Ishikawa (cell line): ENCODE measurements at regions not wholly inside any gene's neighbourhood (a gene's known extent, or its start where the extent isn't known, plus 50 kb on each side); places are given as distances from the start of the nearest gene placed in this dataset.

Experiments used
- CEBPB ChIP-seq: IDR thresholded peaks from 2 replicates; pipeline ENCODE4 v1.6.1; 2012
- CREB1 ChIP-seq: IDR thresholded peaks from 2 replicates; pipeline ENCODE4 v1.6.1; 2012; ENCODE audit warnings: low read depth
- EGR1 ChIP-seq: IDR thresholded peaks from 2 replicates; pipeline ENCODE4 v1.6.1; 2012
- EP300 ChIP-seq: IDR thresholded peaks from 2 replicates; pipeline ENCODE4 v1.6.1; 2012; ENCODE audit warnings: borderline replicate concordance
- FOXM1 ChIP-seq: IDR thresholded peaks from 2 replicates; pipeline ENCODE4 v1.6.1; 2012; ENCODE audit warnings: low read depth, borderline replicate concordance
- NFIC ChIP-seq: IDR thresholded peaks from 2 replicates; pipeline ENCODE4 v1.6.1; 2012
- RAD21 ChIP-seq: IDR thresholded peaks from 2 replicates; pipeline ENCODE4 v1.6.1; 2012; ENCODE audit warnings: low read depth
- REST ChIP-seq: IDR thresholded peaks from 2 replicates; pipeline ENCODE4 v1.6.1; 2012; ENCODE audit warnings: low read depth, mild to moderate bottlenecking
- TAF1 ChIP-seq: IDR thresholded peaks from 2 replicates; pipeline ENCODE4 v1.6.1; 2012; ENCODE audit warnings: low read depth, mild to moderate bottlenecking
- TCF12 ChIP-seq: IDR thresholded peaks from 2 replicates; pipeline ENCODE4 v1.6.1; 2012; ENCODE audit warnings: low read depth
- TEAD4 ChIP-seq: IDR thresholded peaks from 2 replicates; pipeline ENCODE4 v1.6.1; 2012
- USF1 ChIP-seq: IDR thresholded peaks from 2 replicates; pipeline ENCODE4 v1.6.1; 2012
- YY1 ChIP-seq: IDR thresholded peaks from 2 replicates; pipeline ENCODE4 v1.6.1; 2012; ENCODE audit warnings: low read depth
- ZBTB7A ChIP-seq: IDR thresholded peaks from 2 replicates; pipeline ENCODE4 v1.6.1; 2012; ENCODE audit warnings: low read depth
- TF ChIP-seq, protein P1 (sequence below): IDR thresholded peaks from 2 replicates; pipeline ENCODE4 v1.6.1; 2012

DNA sequence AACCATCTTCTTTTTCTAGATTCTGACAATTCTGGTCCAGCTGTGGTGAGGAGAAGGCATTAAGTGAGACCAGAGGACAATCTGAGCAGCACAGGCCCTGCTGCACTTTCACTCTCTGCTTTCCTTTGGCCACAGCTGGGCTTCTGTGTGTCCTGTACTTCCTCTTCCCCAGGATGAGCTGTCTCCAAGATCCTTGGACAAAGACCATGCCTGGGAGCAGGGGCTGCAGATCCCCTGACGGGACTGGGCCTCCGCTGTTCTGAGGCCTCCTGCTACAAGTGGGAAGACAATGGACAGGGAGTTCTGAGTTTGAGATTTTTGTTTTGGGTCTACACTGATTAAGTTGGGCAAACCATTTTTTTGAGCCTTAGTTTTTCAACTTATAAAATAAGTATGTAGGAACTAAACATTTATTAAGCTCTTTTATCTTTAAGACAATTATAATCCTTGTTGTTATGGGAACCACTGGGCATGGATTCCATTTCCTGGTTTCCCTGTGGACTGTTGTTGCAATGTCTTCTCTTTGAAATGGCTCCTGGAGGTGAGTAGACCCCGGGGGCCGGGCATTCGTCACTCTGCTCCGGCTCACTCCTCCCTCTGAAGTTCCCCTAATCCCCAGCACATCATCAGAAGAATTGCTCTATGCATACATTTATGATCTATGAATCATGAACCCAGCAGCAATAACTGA, 266.6 kb downstream of the ACTR3 start:
- TF ChIP-seq TEAD4, result no peak
- no peak for TF ChIP-seq TAF1
- TF ChIP-seq NFIC, result no peak
- TF ChIP-seq, protein P1, sequence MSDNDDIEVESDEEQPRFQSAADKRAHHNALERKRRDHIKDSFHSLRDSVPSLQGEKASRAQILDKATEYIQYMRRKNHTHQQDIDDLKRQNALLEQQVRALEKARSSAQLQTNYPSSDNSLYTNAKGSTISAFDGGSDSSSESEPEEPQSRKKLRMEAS, result no peak
- TF ChIP-seq YY1, result no peak
- no peak for TF ChIP-seq CEBPB
- no peak for TF ChIP-seq CREB1
- TF ChIP-seq EGR1, result no peak
- TF ChIP-seq USF1, result no peak
- no peak for TF ChIP-seq ZBTB7A
- TF ChIP-seq TCF12, result no peak
- no peak for TF ChIP-seq RAD21
- TF ChIP-seq REST, result no peak
- no peak for TF ChIP-seq EP300
- no peak for TF ChIP-seq FOXM1

DNA sequence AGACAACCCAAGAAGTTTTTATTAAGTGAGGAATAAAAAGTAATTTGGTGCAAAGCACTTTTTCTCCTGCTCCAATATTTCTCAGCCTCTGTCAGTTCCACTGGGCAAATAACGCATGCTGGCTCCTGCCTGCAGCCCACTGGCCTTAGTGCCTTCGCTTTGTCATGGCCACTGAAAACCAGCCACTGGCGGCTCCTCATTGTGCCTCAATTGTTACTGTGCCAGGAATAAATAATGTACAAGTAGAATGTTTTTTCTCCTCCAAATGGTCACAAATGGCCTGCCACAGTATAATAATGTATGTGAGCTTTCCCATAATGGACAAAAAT, 267.1 kb downstream of the ACTR3 start:
- TF ChIP-seq TEAD4 (no peak), USF1 (no peak), ZBTB7A (no peak), CEBPB (no peak), FOXM1 (no peak), TAF1 (no peak), NFIC (no peak), REST (no peak)

GRCh38 chr2:114160263-114160981, 270.5 kb downstream of the ACTR3 start:
- TF ChIP-seq CREB1 (no peak), TEAD4 (no peak), FOXM1 (no peak), TAF1 (no peak), YY1 (no peak), ZBTB7A (no peak), EGR1 (no peak), RAD21 (no peak), REST (no peak), NFIC (no peak), TCF12 (no peak), USF1 (no peak), EP300 (no peak), CEBPB (no peak)
- TF ChIP-seq, protein P1, result no peak

DNA sequence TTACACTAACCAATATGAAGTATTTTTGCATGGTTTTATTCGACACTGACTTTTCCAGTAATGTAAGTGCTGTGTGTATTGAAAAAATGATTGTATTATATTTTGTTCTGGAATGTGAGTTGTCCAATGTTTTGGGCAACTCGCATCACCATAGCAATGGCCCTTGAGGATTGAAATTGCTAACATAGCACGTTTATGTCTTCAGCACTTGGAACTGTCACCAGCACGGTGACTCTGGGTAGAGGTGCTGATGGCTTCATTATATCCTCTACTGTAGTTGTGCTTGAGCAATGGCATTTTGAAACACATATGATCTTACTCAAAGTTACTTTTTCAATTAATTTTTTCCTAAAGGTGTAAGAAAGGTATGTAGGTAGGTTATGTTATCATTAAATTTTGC, 271.5 kb downstream of the ACTR3 start:
- TF ChIP-seq TEAD4 (no peak), FOXM1 (no peak), RAD21 (no peak), NFIC (no peak), CREB1 (no peak), ZBTB7A (no peak), CEBPB (no peak), USF1 (no peak), REST (no peak), YY1 (no peak)
- TF ChIP-seq, protein P1, result no peak
